ENCODE measurements at regions not wholly inside any gene's neighbourhood (a gene's known extent, or its start where the extent isn't known, plus 50 kb on each side); places are given as distances from the start of the nearest gene placed in this dataset.

GRCh38 chr3:16079519-16079918 lies 95.0 kb upstream of the GALNT15 start:
- Histone ChIP-seq H3K9me3 (ENCODE audit: low read depth, low read length) (no peaks in the 10 kb centered on the region), H3K9ac (ENCODE audit: insufficient read length) (no peak overlapping the region), H3K27ac (no peak overlapping the region), H3K36me3 (ENCODE audit: insufficient read depth, low read length) (no peaks in the 10 kb centered on the region), H3K4me3 (no peak overlapping the region)
- TF ChIP-seq POLR2AphosphoS5 (IDR thresholded peaks at IDR 0.05; ENCODE audit: borderline replicate concordance, low read depth, low read length) (no peak), FOXP2 (optimal IDR thresholded peaks at IDR 0.05; ENCODE audit: control extremely low read depth, extremely low read length, insufficient read depth) (no peak), EZH2 (IDR thresholded peaks at IDR 0.05) (no peak)
- DNase-seq (ENCODE audit: low read depth, low spot score), result no peak

- H3K4me3 ChIP-seq, result no peak overlapping the region
- DNase-seq (ENCODE audit: low read depth, low spot score), result no peak
- H3K36me3 ChIP-seq (ENCODE audit: insufficient read depth, low read length), result no peaks in the 10 kb centered on the region
- no peak for TF ChIP-seq EZH2 (IDR thresholded peaks at IDR 0.05)
- no peak for TF ChIP-seq FOXP2 (optimal IDR thresholded peaks at IDR 0.05; ENCODE audit: control extremely low read depth, extremely low read length, insufficient read depth)
- no peak overlapping the region for H3K9ac ChIP-seq (ENCODE audit: insufficient read length)
- H3K27ac ChIP-seq, result no peak overlapping the region
- no peaks in the 10 kb centered on the region for H3K9me3 ChIP-seq (ENCODE audit: low read depth, low read length)
Measured at GRCh38 chr3:16081661-16082060, 92.8 kb upstream of the GALNT15 start.

GRCh38 chr3:16084887-16085286 lies 89.6 kb upstream of the GALNT15 start:
- no peak overlapping the region for H3K9ac ChIP-seq (ENCODE audit: insufficient read length)
- no peaks in the 10 kb centered on the region for H3K9me3 ChIP-seq (ENCODE audit: low read depth, low read length)
- DNase-seq (ENCODE audit: low read depth, low spot score), result no peak
- TF ChIP-seq FOXP2 (optimal IDR thresholded peaks at IDR 0.05; ENCODE audit: control extremely low read depth, extremely low read length, insufficient read depth) (no peak), EZH2 (IDR thresholded peaks at IDR 0.05) (no peak), POLR2AphosphoS5 (IDR thresholded peaks at IDR 0.05; ENCODE audit: borderline replicate concordance, low read depth, low read length) (no peak)
- no peak overlapping the region for H3K27ac ChIP-seq
- H3K36me3 ChIP-seq (ENCODE audit: insufficient read depth, low read length), result no peaks in the 10 kb centered on the region
- H3K4me3 ChIP-seq, result no peak overlapping the region

GRCh38 chr3:16085410-16085809 lies 89.1 kb upstream of the GALNT15 start:
- TF ChIP-seq FOXP2 (optimal IDR thresholded peaks at IDR 0.05; ENCODE audit: control extremely low read depth, extremely low read length, insufficient read depth) (no peak), POLR2AphosphoS5 (IDR thresholded peaks at IDR 0.05; ENCODE audit: borderline replicate concordance, low read depth, low read length) (no peak), EZH2 (IDR thresholded peaks at IDR 0.05) (no peak)
- Histone ChIP-seq H3K27ac (no peak overlapping the region), H3K4me3 (no peak overlapping the region), H3K36me3 (ENCODE audit: insufficient read depth, low read length) (no peaks in the 10 kb centered on the region), H3K9ac (ENCODE audit: insufficient read length) (no peak overlapping the region), H3K9me3 (ENCODE audit: low read depth, low read length) (no peaks in the 10 kb centered on the region)
- DNase-seq (ENCODE audit: low read depth, low spot score), result no peak

- TF ChIP-seq EZH2 (IDR thresholded peaks at IDR 0.05) (no peak), POLR2AphosphoS5 (IDR thresholded peaks at IDR 0.05; ENCODE audit: borderline replicate concordance, low read depth, low read length) (no peak), FOXP2 (optimal IDR thresholded peaks at IDR 0.05; ENCODE audit: control extremely low read depth, extremely low read length, insufficient read depth) (no peak)
- no peak overlapping the region for H3K4me3 ChIP-seq
- no peak for DNase-seq (ENCODE audit: low read depth, low spot score)
- no peaks in the 10 kb centered on the region for H3K36me3 ChIP-seq (ENCODE audit: insufficient read depth, low read length)
- no peaks in the 10 kb centered on the region for H3K9me3 ChIP-seq (ENCODE audit: low read depth, low read length)
- no peak overlapping the region for H3K27ac ChIP-seq
- no peak overlapping the region for H3K9ac ChIP-seq (ENCODE audit: insufficient read length)
Measured at GRCh38 chr3:16085884-16086608, 88.4 kb upstream of the GALNT15 start.

- DNase-seq (ENCODE audit: low read depth, low spot score), result no peak
- Histone ChIP-seq H3K27ac (no peak overlapping the region), H3K9ac (ENCODE audit: insufficient read length) (no peak overlapping the region), H3K9me3 (ENCODE audit: low read depth, low read length) (no peaks in the 10 kb centered on the region), H3K4me3 (no peak overlapping the region), H3K36me3 (ENCODE audit: insufficient read depth, low read length) (no peaks in the 10 kb centered on the region)
- TF ChIP-seq POLR2AphosphoS5 (IDR thresholded peaks at IDR 0.05; ENCODE audit: borderline replicate concordance, low read depth, low read length), result no peak
- no peak for TF ChIP-seq EZH2 (IDR thresholded peaks at IDR 0.05)
- TF ChIP-seq FOXP2 (optimal IDR thresholded peaks at IDR 0.05; ENCODE audit: control extremely low read depth, extremely low read length, insufficient read depth), result no peak
Measured at GRCh38 chr3:16086690-16087089, 87.8 kb upstream of the GALNT15 start.

- no peaks in the 10 kb centered on the region for H3K36me3 ChIP-seq (ENCODE audit: insufficient read depth, low read length)
- TF ChIP-seq FOXP2 (optimal IDR thresholded peaks at IDR 0.05; ENCODE audit: control extremely low read depth, extremely low read length, insufficient read depth), result no peak
- TF ChIP-seq EZH2 (IDR thresholded peaks at IDR 0.05), result no peak
- no peak for TF ChIP-seq POLR2AphosphoS5 (IDR thresholded peaks at IDR 0.05; ENCODE audit: borderline replicate concordance, low read depth, low read length)
- H3K4me3 ChIP-seq, result no peak overlapping the region
- no peak for DNase-seq (ENCODE audit: low read depth, low spot score)
- H3K9ac ChIP-seq (ENCODE audit: insufficient read length), result no peak overlapping the region
- no peak overlapping the region for H3K27ac ChIP-seq
- H3K9me3 ChIP-seq (ENCODE audit: low read depth, low read length), result no peaks in the 10 kb centered on the region
Measured at GRCh38 chr3:16088496-16088895, 86.0 kb upstream of the GALNT15 start.

- DNase-seq (ENCODE audit: low read depth, low spot score), result no peak
- no peak overlapping the region for H3K9ac ChIP-seq (ENCODE audit: insufficient read length)
- H3K27ac ChIP-seq, result no peak overlapping the region
- no peak for TF ChIP-seq FOXP2 (optimal IDR thresholded peaks at IDR 0.05; ENCODE audit: control extremely low read depth, extremely low read length, insufficient read depth)
- no peak for TF ChIP-seq EZH2 (IDR thresholded peaks at IDR 0.05)
- no peaks in the 10 kb centered on the region for H3K36me3 ChIP-seq (ENCODE audit: insufficient read depth, low read length)
- no peaks in the 10 kb centered on the region for H3K9me3 ChIP-seq (ENCODE audit: low read depth, low read length)
- no peak overlapping the region for H3K4me3 ChIP-seq
Measured at GRCh38 chr3:16089521-16089920, 85.0 kb upstream of the GALNT15 start.

- TF ChIP-seq EZH2 (IDR thresholded peaks at IDR 0.05), result no peak
- no peak for TF ChIP-seq POLR2AphosphoS5 (IDR thresholded peaks at IDR 0.05; ENCODE audit: borderline replicate concordance, low read depth, low read length)
- no peak for TF ChIP-seq FOXP2 (optimal IDR thresholded peaks at IDR 0.05; ENCODE audit: control extremely low read depth, extremely low read length, insufficient read depth)
- Histone ChIP-seq H3K9ac (ENCODE audit: insufficient read length) (no peak overlapping the region), H3K9me3 (ENCODE audit: low read depth, low read length) (no peaks in the 10 kb centered on the region), H3K36me3 (ENCODE audit: insufficient read depth, low read length) (no peaks in the 10 kb centered on the region), H3K27ac (no peak overlapping the region), H3K4me3 (no peak overlapping the region)
- DNase-seq (ENCODE audit: low read depth, low spot score), result no peak
Measured at GRCh38 chr3:16090024-16090423, 84.5 kb upstream of the GALNT15 start.

Measured in SK-N-MC (cell line).